Vagina (tissue), 2 donors: ENCODE measurements at regions not wholly inside any gene's neighbourhood (a gene's known extent, or its start where the extent isn't known, plus 50 kb on each side); places are given as distances from the start of the nearest gene placed in this dataset.

Experiments used
- DNase-seq, 2 donors: peaks; one replicate each; pipeline ENCODE4 v3.0.0-alpha.2; 2017; ENCODE audit errors: extremely low spot score in 2 of 2
- H3K27ac ChIP-seq: fragments of 200-600 bp; sonication (generic); one replicate; pipeline ENCODE4 v1.5.1; 2019
- H3K27me3 ChIP-seq: fragments of 200-600 bp; sonication (generic); one replicate; pipeline ENCODE4 v1.5.1; 2019
- H3K36me3 ChIP-seq, 2 donors: fragments of 200-600 bp; sonication (generic); one replicate each; pipeline ENCODE4 v1.5.1; 2017 to 2019
- H3K4me1 ChIP-seq: fragments of 200-600 bp; sonication (generic); one replicate; pipeline ENCODE4 v1.5.1; 2019
- H3K4me3 ChIP-seq, 2 donors: fragments of 200-600 bp; sonication (generic); 1 replicate in 1 of 2; 2 replicates in 1 of 2; pipeline ENCODE4 v1.5.1; 2016 to 2019
- H3K9me3 ChIP-seq: fragments of 200-600 bp; sonication (generic); one replicate; pipeline ENCODE4 v1.5.1; 2019
- POLR2A ChIP-seq, 2 donors: fragments of 450-650 bp; IDR thresholded peaks; one replicate each; pipeline ENCODE4 v1.6.1; 2017; ENCODE audit warnings: antibody characterized with exemption in 2 of 2, mild to moderate bottlenecking in 2 of 2, moderate library complexity in 2 of 2
- POLR2AphosphoS5 ChIP-seq, 2 donors: sonication (generic); formaldehyde crosslinking; IDR thresholded peaks; one replicate each; pipeline ENCODE4 v1.9.0; 2017; ENCODE audit warnings: antibody characterized with exemption in 2 of 2, mild to moderate bottlenecking in 2 of 2, low read depth in 1 of 2; ENCODE audit not compliant: insufficient read depth in 1 of 2
- intact Hi-C: fragments of 100-400 bp; cut with DNase I; formaldehyde crosslinking; loops from one replicate; pipeline ENCODE4 v1.15.1; 2023
- TF ChIP-seq, protein P1 (sequence below), 3 experiments: fragments of 450-650 bp in 2 of 3; fragments of 200-600 bp in 1 of 3; sonication (generic) in 1 of 3; IDR thresholded peaks; one replicate each; pipeline ENCODE4 v1.5.1; 2017 to 2019; ENCODE audit warnings: antibody characterized with exemption in 3 of 3, mild to moderate bottlenecking in 2 of 3, moderate library complexity in 2 of 3

- no peaks in the 10 kb centered on the region for H3K36me3 ChIP-seq
- H3K27ac ChIP-seq: no peak overlapping the region
- no peaks in the 10 kb centered on the region for H3K4me1 ChIP-seq
- H3K4me3 ChIP-seq: no peak overlapping the region
- DNase-seq: no peak
- H3K27me3 ChIP-seq: no peaks in the 10 kb centered on the region
- TF ChIP-seq POLR2AphosphoS5 (IDR thresholded peaks at IDR 0.05; ENCODE audit: insufficient read depth in 1 of 2, low read depth in 1 of 2) (no peak), POLR2A (IDR thresholded peaks at IDR 0.05) (no peak)
- TF ChIP-seq, protein P1, sequence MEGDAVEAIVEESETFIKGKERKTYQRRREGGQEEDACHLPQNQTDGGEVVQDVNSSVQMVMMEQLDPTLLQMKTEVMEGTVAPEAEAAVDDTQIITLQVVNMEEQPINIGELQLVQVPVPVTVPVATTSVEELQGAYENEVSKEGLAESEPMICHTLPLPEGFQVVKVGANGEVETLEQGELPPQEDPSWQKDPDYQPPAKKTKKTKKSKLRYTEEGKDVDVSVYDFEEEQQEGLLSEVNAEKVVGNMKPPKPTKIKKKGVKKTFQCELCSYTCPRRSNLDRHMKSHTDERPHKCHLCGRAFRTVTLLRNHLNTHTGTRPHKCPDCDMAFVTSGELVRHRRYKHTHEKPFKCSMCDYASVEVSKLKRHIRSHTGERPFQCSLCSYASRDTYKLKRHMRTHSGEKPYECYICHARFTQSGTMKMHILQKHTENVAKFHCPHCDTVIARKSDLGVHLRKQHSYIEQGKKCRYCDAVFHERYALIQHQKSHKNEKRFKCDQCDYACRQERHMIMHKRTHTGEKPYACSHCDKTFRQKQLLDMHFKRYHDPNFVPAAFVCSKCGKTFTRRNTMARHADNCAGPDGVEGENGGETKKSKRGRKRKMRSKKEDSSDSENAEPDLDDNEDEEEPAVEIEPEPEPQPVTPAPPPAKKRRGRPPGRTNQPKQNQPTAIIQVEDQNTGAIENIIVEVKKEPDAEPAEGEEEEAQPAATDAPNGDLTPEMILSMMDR (IDR thresholded peaks at IDR 0.05): no peak
- no peaks in the 10 kb centered on the region for H3K9me3 ChIP-seq
- intact Hi-C loops: no loop called here
Observed at GRCh38 chr9:2341956-2342355, 279.6 kb upstream of the VLDLR start.

- H3K4me1 ChIP-seq: no peaks in the 10 kb centered on the region
- TF ChIP-seq, protein P1 (IDR thresholded peaks at IDR 0.05): no peak
- TF ChIP-seq POLR2AphosphoS5 (IDR thresholded peaks at IDR 0.05; ENCODE audit: insufficient read depth in 1 of 2, low read depth in 1 of 2): no peak
- no peak for TF ChIP-seq POLR2A (IDR thresholded peaks at IDR 0.05)
- H3K27me3 ChIP-seq: no peaks in the 10 kb centered on the region
- no peaks in the 10 kb centered on the region for H3K9me3 ChIP-seq
- no peak for DNase-seq
- H3K27ac ChIP-seq: no peak overlapping the region
- no peaks in the 10 kb centered on the region for H3K36me3 ChIP-seq
- no peak overlapping the region for H3K4me3 ChIP-seq
- intact Hi-C loops: no loop called here
Observed at GRCh38 chr9:2343756-2344155, 277.8 kb upstream of the VLDLR start.

GRCh38 chr9:2344436-2344835 lies 277.2 kb upstream of the VLDLR start:
- Histone ChIP-seq H3K9me3 (no peaks in the 10 kb centered on the region), H3K4me1 (no peaks in the 10 kb centered on the region), H3K27ac (no peak overlapping the region), H3K4me3 (no peak overlapping the region), H3K36me3 (no peaks in the 10 kb centered on the region), H3K27me3 (no peaks in the 10 kb centered on the region)
- no peak for DNase-seq
- TF ChIP-seq POLR2A (IDR thresholded peaks at IDR 0.05): no peak
- TF ChIP-seq, protein P1 (IDR thresholded peaks at IDR 0.05): no peak
- TF ChIP-seq POLR2AphosphoS5 (IDR thresholded peaks at IDR 0.05; ENCODE audit: insufficient read depth in 1 of 2, low read depth in 1 of 2): no peak
- intact Hi-C loops: no loop called here

DNA sequence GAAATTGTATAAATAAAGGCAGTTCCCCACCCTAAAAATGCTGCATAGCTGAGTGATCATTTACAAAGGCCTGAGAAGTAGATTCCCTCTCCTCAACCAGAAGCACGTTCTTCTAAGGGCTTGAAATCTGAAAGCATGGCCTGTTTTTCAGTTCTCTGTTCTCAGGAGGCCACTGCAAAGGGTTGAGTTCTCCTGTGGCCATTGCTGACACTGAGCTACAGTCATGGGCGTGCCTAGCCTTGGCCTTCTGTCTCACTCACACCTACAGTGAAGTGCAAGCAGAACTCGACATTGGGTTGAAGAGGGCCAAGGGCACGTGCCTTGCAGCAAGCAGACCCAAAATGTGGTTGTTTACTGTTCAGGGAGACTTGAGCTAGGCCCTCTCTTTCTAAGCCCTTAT lies 276.6 kb upstream of the VLDLR start:
- DNase-seq: no peak

GRCh38 chr9:2346277-2346913 lies 275.2 kb upstream of the VLDLR start:
- H3K9me3 ChIP-seq: no peaks in the 10 kb centered on the region
- DNase-seq: no peak
- no peak overlapping the region for H3K4me3 ChIP-seq
- intact Hi-C loops: no loop called here
- TF ChIP-seq POLR2A (IDR thresholded peaks at IDR 0.05): no peak
- TF ChIP-seq POLR2AphosphoS5 (IDR thresholded peaks at IDR 0.05; ENCODE audit: insufficient read depth in 1 of 2, low read depth in 1 of 2): no peak
- TF ChIP-seq, protein P1 (IDR thresholded peaks at IDR 0.05): no peak
- no peak overlapping the region for H3K27ac ChIP-seq
- H3K27me3 ChIP-seq: no peaks in the 10 kb centered on the region
- H3K4me1 ChIP-seq: no peaks in the 10 kb centered on the region
- no peaks in the 10 kb centered on the region for H3K36me3 ChIP-seq

More for the DNA sequence above, 276.6 kb upstream of the VLDLR start:
- H3K4me3 ChIP-seq: no peak overlapping the region
- H3K4me1 ChIP-seq: no peaks in the 10 kb centered on the region
- TF ChIP-seq POLR2A (IDR thresholded peaks at IDR 0.05): no peak
- no peak for TF ChIP-seq POLR2AphosphoS5 (IDR thresholded peaks at IDR 0.05; ENCODE audit: insufficient read depth in 1 of 2, low read depth in 1 of 2)
- TF ChIP-seq, protein P1 (IDR thresholded peaks at IDR 0.05): no peak
- no peak overlapping the region for H3K27ac ChIP-seq
- H3K9me3 ChIP-seq: no peaks in the 10 kb centered on the region
- H3K36me3 ChIP-seq: no peaks in the 10 kb centered on the region
- intact Hi-C loops: no loop called here
- no peaks in the 10 kb centered on the region for H3K27me3 ChIP-seq
